ENCODE measurements at regions not wholly inside any gene's neighbourhood (a gene's known extent, or its start where the extent isn't known, plus 50 kb on each side); places are given as distances from the start of the nearest gene placed in this dataset.

DNA sequence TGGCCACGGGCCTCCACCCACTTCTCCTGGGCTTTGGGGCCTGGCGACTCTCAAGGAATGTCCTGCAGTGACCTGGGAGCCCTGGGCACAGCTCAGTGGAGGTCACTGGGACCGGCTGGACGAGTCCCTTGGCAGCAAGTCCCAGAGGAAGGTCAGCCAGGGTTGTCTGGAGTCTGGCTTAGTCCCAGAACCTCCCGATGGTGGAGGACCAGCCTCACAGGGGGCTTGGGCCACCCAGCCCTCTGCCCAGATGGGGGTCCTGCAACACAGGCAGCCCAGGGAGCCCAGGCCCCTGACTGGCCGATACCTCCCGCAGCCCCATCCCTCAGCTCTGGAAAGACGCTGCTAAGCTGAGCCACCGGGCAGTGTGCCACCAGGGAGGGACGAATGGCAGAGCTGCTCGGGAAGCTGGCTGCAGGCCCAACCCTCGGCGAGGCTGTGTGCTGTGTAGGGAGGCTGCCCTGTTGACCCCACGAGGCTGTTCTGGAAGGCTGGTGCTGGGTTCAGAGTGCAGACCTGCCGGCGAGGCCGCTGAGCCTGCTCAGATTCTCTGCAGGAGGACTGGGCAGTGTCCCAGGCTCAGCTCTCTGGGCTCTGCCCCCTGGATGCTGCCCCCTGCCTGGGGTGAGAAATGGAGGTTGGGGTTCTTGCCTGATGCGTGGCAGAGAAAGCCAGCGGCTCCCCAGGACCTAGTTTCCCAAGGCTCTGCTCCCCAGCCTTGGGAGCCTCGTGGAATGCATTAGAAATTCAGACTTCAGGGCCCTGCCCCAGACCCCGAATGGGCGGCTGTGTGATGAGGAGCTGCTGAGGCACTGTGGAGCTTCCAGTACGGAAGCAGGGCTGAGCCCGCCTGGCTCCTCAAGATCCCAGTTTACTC lies 61.7 kb downstream of the ADRA2C start:
- in situ Hi-C loops (cut with MboI; ENCODE audit: low sequenced_read_pairs, unreplicated experiment): no loop called here
- TF ChIP-seq, protein P1, sequence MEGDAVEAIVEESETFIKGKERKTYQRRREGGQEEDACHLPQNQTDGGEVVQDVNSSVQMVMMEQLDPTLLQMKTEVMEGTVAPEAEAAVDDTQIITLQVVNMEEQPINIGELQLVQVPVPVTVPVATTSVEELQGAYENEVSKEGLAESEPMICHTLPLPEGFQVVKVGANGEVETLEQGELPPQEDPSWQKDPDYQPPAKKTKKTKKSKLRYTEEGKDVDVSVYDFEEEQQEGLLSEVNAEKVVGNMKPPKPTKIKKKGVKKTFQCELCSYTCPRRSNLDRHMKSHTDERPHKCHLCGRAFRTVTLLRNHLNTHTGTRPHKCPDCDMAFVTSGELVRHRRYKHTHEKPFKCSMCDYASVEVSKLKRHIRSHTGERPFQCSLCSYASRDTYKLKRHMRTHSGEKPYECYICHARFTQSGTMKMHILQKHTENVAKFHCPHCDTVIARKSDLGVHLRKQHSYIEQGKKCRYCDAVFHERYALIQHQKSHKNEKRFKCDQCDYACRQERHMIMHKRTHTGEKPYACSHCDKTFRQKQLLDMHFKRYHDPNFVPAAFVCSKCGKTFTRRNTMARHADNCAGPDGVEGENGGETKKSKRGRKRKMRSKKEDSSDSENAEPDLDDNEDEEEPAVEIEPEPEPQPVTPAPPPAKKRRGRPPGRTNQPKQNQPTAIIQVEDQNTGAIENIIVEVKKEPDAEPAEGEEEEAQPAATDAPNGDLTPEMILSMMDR (IDR thresholded peaks at IDR 0.05; ENCODE audit: borderline replicate concordance, control extremely low read depth, extremely low read depth, insufficient read depth, missing control alignments): no peak
- no peak for DNase-seq (ENCODE audit: low spot score)

DNA sequence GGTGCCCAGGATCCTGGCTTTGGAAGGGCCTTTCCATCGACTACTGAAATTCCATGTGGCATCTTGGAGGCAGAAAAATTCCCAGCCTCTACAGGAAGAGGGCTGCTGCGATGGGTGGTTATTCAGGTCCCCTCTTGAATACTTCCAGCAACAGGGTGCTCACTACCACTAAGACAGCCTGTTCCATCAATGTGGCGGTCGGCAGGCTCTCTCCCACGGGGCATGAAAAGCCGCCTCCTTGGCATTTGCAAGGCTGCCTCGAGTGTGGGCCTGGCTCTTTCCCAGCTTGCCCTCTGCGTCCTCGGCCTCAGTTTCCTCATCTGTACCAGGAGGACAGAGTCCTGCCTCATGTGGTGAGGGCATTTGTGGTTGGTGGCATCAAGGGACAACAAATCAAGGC lies 62.4 kb downstream of the ADRA2C start:
- TF ChIP-seq, protein P1 (IDR thresholded peaks at IDR 0.05; ENCODE audit: borderline replicate concordance, control extremely low read depth, extremely low read depth, insufficient read depth, missing control alignments): no peak
- in situ Hi-C loops (cut with MboI; ENCODE audit: low sequenced_read_pairs, unreplicated experiment): no loop called here
- no peak for DNase-seq (ENCODE audit: low spot score)

DNA sequence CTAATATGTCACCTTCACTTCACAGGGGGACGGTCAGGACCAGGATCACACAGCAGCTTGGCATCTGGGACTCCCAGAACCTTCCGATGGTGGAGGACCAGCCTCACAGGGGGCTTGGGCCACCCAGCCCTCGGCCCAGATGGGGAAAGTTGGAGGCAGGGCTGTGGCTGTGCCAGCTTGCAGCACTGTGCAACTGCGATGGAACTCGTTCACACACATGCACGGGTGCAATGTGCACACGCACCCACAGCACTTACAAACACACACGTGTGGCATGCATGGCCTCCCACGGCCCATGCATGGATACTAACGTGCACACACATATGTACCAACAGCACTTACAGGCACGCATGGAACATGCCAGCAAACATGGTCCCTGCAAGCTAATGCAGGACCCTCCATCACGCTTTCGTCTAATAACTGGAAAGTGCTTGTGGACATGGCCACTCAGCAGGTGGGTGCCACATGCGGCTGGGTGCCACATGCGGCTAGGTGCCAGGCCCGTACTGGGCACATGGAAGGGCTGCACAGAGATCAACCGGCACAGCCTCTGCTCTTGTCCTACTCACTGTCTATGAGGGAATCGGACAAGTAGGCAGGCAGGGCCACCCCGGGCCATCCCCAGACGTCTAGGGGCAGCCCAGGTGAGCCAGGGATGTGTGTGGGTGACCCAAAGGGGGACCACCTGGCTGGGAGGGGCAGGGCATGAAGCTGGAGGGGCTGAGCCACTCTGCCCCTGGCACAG lies 63.2 kb downstream of the ADRA2C start:
- in situ Hi-C loops (cut with MboI; ENCODE audit: low sequenced_read_pairs, unreplicated experiment): no loop called here

DNA sequence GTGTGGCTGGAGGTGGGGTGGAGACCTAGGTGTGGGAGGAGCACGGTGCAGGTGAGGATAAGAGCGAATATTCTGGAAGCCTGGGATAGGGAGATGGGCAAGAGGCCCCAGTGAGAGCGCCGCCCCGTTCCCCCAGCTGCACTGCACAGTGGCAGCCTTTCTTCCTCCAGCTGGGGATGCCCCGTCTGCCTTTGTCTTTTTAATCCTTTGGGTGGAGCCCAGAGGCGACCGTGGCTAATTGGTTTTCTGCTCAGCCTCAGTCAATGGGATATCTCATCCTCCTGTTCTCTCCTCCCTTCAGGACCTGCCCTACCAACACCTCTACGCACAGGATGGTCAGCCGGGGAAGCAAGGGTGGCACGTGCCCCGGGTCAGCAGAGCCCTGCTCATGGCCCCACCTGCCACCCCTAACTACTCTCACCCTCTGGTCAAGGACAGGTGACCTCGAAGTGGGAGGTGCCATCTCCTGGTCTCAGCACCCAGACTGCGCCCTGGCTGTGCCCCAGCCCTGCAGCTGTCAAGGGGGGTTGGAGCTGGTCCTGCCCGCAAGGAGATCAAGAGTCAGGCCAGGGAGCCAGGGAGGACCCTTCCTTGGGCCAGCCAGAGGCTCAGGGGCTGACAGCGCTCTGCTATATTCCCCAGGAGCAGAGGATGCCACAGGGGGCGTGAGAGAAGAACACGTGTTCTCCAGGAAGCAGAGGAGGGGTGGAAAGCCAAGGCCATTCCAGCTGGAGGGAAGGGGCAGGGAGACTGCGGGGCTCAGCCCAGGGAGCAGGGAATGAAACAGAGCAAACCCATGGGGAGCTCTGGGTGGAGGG lies 64.0 kb downstream of the ADRA2C start:
- TF ChIP-seq, protein P1 (IDR thresholded peaks at IDR 0.05; ENCODE audit: borderline replicate concordance, control extremely low read depth, extremely low read depth, insufficient read depth, missing control alignments): no peak
- DNase-seq (ENCODE audit: low spot score): no peak
- in situ Hi-C loops (cut with MboI; ENCODE audit: low sequenced_read_pairs, unreplicated experiment): no loop called here

More for the DNA sequence above, 63.2 kb downstream of the ADRA2C start:
- TF ChIP-seq, protein P1 (IDR thresholded peaks at IDR 0.05; ENCODE audit: borderline replicate concordance, control extremely low read depth, extremely low read depth, insufficient read depth, missing control alignments): no peak
- no peak for DNase-seq (ENCODE audit: low spot score)

DNA sequence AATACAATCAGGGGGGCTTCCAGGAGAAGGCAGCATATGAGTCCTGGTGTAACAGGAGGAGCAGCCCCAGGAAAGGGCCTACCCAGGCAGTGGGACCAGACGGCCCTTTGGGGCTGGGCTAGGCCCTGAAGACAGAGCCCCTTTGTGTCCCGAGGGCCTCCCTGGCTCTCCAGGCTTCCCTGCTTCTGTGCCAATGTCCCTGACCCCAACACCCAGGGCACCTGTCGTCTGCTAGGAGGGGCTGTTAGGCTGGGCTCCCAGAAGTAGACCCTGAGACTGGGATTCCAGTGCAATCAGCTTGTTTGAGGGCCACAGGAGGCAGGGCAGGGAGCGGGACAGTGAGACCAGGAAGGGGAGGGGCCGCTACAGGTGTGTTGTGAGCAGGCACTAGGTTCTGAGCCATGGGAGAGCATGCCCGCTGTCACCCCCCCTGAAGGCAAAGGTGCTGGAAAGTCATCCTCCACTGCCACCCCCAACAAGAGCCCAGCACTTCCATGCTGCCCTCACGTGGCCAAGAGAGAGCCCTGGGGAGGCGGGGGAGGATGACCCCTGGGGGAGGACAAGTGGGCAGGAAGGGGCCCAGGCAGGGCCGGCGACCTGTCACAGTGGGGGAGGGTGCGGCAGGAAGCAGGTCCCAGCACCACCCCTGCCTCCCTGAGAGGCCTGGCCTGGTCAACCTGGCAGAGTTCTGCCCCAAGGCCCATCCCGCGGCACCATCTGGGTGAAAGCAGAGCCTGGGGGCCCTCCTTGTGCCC lies 64.8 kb downstream of the ADRA2C start:
- TF ChIP-seq, protein P1 (IDR thresholded peaks at IDR 0.05; ENCODE audit: borderline replicate concordance, control extremely low read depth, extremely low read depth, insufficient read depth, missing control alignments): no peak
- no peak for DNase-seq (ENCODE audit: low spot score)
- in situ Hi-C loops (cut with MboI; ENCODE audit: low sequenced_read_pairs, unreplicated experiment): no loop called here
